SH-SY5Y (cell line): ENCODE measurements at regions not wholly inside any gene's neighbourhood (a gene's known extent, or its start where the extent isn't known, plus 50 kb on each side); places are given as distances from the start of the nearest gene placed in this dataset.

Experiments
- GATA2 ChIP-seq: IDR thresholded peaks from 2 replicates; pipeline ENCODE4 v1.6.1; 2011; ENCODE audit warnings: mild to moderate bottlenecking, low read depth, low read length
- GATA3 ChIP-seq: IDR thresholded peaks from 2 replicates; pipeline ENCODE4 v1.6.1; 2011; ENCODE audit warnings: low read depth, mild to moderate bottlenecking, low read length, moderate library complexity

DNA sequence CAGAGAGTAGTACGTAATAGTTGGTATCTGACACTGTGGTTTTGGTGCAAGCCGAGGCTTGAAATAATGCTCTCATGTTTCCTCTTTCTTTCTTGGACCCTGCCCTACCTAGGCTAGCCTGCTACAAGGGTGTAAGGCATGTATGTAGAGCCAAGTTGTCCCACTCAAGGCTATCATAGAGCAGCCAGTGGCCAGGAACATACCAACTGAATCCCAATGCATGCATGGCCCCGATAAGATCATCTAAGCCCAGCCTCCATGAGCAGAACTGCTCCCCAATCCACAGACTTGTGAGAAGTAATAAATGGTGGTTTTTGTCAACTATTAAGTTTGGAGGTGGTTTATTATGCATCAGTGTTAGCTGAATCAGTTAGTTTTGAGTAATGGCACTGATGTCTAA lies 250.2 kb downstream of the SH2D4B start:
- TF ChIP-seq GATA3 (no peak), GATA2 (no peak)
